Frontal cortex (tissue), 3 donors: ENCODE measurements at regions not wholly inside any gene's neighbourhood (a gene's known extent, or its start where the extent isn't known, plus 50 kb on each side); places are given as distances from the start of the nearest gene placed in this dataset.
"Not testable (repeated sequence)": the region's sequence is repeated elsewhere in the genome, so short reads cannot be mapped to it uniquely, and the experiment has no call there.

ENCODE experiments used
- DNase-seq, 2 donors: peaks; one replicate each; pipeline ENCODE4 v3.0.0; 2012; ENCODE audit warnings: low spot score in 2 of 2
- FAIRE-seq: peaks from 2 replicates; lab custom pipeline; 2012; peaks lifted over from hg19 to GRCh38; lab: Jason Lieb, UNC
- donor health status: control.
- donor health status: control.
- donor health status: control.

DNA sequence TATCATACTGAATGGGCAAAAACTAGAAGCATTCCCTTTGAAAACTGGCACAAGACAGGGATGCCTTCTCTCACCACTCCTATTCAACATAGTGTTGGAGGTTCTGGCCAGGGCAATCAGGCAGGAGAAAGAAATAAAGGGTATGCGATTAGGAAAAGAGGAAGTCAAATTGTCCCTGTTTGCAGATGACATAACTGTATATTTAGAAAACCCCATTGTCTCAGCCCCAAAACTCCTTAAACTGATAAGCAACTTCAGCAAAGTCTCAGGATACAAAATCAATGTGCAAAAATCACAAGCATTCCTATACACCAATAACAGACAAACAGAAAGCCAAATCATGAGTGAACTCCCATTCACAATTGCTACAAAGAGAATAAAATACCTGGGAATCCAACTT is 52.5 kb upstream of the CCDC71L start:
- DNase-seq, FAIRE-seq: not testable (repeated sequence)

DNA sequence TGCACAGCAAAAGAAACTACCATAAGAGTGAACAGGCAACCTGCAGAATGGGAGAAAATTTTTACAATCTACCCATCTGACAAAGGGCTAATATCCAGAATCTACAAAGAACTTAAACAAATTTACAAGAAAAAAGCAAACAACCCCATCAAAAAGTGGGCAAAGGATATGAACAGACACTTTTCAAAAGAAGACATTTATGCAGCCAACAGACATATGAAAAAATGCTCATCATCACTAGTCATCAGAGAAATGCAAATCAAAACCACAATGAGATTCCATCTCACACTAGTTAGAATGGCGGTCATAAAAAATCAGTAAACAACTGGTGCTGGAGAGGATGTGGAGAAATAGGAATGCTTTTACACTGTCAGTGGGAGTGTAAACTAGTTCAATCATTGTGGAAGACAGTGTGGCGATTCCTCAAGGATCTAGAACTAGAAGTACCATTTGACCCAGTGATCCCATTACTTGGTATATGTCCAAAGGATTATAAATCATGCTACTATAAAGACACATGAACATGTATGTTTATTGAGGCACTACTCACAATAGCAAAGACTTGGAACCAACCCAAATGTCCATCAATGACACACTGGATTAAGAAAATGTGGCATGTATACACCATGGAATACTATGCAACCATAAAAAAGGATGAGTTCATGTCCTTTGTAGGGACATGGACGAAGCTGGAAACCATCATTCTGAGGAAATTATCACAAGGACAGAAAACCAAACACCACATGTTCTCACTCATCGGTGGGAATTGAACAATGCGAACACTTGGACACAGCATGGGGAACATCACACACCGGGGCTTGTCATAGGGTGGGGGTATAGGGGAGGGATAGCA is 53.9 kb upstream of the CCDC71L start:
- FAIRE-seq, DNase-seq: not testable (repeated sequence)

DNA sequence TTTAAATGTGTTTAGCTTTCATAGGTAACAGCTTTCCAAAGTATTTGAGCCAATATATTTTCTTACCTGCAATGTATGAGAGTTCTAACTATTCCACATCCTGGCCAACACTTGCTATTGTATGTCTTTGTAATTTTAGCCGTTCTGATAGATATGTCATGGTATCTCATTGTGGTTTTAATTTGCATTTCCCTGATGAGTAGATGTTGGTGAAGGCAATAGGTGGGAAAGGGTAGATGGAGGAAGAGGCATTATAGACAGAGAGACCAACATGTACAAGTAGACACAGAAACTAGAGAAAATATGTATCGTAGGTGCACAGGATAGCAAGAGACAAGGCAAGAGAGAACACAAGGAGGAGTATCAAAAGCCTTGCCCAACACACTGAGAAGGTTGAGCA is 54.8 kb upstream of the CCDC71L start:
- no peak for DNase-seq
- no peak for FAIRE-seq

DNA sequence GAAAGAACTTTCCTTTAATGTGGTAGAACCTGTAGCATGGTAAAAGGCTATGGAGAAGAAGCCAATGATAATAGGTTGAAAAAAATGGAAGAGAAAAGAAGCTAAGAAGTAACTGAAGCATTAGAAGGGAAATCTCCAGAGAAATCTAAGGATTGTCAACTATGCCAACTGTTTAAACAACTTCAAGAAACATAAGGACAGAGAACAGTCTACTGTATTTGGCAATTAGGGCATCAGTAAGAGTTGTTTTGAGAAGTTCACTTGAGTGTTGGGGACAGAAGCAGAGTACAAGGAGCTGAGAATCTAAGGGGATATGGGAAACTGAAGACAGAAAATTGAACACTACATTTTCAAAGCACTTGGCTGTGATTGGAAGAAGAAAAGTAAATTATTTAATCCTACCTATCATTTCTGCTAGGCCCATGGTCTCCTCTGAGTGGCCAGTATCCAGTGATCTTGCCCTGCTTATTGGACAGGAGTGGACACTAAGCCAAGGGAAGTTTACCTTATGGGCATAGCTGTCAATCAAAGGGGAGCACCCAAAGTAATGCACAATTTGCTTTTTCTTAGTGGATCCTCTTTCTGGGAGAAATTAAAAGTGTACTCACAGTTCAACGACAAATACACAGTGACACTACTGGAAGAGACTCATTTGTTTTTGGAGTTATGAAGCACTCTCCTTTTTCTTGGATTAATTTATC is 56.4 kb upstream of the CCDC71L start:
- DNase-seq, result no peak
- FAIRE-seq, result no peak

DNA sequence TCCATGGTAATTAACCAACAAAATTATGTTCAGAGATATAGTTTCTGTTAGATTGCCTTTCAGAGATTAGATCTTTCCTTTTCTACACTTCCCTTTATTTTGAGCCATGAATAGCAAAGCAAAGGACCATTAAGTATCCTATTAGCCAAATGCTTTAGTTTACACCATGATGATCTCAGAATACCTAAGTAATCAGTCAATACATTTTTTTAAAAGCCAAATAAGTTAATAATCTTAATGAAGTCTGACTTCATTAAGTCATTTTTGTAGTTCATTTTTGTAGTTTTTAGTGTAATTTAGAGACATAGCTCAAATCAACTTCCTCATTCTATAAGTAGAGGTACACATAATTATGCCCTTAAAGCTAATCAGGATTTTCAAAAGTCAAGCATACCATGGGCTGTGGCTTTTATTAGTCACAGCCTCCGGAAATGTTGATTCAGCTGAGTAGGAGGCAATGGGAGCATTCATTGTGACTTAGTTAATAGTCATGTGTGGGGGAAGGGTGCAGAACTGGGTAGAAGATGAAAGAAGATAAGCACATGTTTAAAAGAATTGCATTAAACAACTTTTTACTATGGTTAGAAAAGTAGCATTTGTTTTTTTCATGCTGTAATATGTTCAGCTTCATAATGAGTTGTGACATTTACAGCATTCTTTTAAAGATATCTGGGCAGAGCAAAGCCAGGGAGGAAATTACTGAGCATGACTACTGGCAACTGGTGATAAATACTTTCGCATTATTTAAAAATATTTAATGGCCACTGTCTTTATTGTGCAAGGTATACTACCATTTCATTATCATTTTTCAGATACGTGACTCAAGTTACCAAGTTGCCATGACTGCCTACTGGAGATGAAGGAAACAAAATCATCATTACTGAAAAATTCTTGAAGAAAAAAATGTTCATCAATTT is 57.3 kb upstream of the CCDC71L start:
- DNase-seq (no peak), FAIRE-seq (no peak)

DNA sequence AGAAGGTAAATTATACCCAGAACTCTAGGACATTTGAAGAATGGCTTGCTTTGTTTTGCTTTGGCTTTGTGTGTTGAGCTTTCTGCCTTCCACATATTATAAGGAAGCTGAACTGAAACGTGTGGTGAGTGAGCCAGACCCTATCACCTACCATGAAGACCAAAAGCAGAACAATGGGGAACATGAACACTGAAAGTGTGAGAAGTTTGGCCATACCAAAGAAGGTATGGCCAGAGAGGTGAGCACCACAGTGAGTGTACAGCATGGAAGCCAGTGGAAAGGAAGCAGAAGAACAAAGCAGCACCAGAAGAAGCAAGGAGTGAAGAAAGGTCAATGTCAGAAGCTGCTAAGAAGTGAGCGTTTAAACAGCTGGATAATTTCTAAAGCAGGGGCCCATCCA is 59.7 kb upstream of the CCDC71L start:
- DNase-seq (no peak), FAIRE-seq (no peak)

DNA sequence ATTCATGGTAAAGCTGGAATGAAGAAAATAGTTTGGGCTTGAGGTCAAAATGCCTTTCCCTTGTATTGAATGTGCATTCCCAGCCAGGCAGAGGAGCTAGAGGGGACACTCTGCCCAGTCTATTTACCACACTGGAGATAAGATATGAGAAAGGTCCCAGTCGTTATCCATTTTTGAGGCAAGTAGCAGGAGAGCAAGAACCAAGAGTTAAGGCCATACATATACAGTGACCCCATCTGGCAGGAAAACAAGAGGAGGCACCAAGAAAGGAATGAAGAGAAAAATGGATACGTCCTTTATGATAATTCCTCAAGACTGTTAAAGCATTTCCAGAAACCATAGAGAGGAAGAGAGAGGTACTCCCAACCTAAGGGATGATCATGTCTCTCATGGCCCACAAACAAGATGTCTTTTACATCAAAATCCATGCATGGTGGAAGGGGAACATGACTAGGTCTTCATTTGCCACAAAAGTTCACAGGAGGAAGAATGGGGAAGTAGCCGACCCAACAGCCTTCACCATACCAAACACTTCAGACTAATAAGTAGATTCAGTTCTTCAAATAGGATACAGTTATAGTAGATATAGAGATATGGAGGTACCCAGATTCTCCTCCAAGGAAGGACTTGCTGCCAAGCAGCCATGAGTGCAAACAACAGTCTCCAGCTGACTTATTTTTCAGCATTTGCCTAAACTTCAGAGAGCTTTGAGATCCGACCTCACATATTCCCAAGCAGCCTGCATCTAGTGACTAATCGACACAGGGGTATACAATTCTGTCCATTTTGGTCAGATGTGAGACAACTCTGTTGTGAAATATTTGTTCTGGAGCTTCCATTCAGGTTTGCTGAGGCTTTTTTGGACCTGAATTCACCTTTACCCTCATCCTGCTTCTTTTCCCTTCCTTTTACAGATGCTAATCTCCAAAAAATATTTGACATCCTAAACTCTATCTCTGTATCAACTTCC is 61.1 kb upstream of the CCDC71L start:
- no peak for DNase-seq
- FAIRE-seq, result no peak

DNA sequence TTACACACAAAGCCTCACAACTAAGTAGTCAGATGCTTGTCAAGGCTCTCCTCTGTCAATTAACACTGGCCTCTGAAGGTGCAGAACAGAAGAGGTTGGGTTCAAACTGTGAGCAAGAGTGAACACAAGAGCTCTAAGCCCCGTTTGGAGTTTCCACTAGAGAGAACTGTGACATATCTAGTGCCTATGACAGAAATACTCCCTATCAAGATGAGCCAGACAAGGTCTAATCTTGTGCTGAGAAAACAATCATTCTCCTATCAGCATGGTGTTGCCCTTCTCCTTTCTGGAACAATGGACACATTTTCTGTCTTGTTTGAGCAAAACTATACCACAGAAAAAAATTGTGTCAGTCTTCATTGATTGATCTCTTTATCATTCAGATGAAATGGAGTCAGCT is 62.4 kb upstream of the CCDC71L start:
- no peak for FAIRE-seq
- DNase-seq, result no peak

DNA sequence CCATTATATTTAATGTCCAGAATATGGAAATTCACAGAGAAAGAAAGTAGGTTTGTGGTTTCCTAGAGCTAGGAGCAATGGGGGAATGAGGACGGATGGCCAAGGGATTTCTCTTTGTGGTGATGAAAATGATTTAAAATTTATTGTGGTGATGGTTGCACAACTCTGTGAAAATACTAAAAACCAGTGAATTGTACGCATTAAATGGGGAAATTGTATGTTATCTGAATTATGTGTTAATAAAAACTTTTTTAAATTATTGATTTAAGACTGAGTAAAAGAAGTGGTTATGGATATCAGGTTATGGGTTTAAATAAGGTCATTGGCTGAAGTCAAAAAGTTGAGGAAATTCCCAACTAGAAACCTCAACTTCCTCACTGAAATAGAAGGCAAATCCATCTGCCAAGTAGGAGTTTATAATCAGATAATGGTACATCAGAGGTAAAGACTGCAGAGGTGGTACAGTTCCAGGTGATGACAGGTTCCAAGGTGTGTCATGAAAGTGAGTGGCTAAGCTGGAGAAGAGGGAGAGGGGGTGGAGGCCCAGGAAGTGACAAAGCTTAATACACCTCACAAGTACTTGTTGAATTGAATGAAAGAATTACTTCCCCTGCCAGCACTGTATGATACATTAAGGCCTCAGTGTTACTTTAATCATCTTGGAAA is 68.9 kb upstream of the CCDC71L start:
- FAIRE-seq, result no peak
- no peak for DNase-seq

DNA sequence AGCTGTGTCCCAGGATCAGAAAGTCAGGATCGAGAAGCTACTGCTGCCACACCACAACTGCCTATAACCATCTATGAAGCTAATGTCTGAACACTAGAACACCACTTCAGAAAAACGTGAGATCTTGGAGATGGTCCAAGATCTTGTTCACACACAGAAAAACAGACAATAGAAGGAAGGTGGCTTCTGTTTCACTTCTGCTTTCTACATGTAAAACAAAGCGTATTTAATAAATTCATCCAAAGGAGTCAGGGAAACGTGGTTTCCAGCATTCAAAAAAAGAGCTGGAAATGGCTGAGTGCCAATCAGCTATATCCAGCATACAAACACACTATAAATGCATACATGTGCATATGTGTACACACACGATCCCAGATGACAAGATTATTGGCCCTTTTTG is 70.2 kb upstream of the CCDC71L start:
- DNase-seq, result no peak

DNA sequence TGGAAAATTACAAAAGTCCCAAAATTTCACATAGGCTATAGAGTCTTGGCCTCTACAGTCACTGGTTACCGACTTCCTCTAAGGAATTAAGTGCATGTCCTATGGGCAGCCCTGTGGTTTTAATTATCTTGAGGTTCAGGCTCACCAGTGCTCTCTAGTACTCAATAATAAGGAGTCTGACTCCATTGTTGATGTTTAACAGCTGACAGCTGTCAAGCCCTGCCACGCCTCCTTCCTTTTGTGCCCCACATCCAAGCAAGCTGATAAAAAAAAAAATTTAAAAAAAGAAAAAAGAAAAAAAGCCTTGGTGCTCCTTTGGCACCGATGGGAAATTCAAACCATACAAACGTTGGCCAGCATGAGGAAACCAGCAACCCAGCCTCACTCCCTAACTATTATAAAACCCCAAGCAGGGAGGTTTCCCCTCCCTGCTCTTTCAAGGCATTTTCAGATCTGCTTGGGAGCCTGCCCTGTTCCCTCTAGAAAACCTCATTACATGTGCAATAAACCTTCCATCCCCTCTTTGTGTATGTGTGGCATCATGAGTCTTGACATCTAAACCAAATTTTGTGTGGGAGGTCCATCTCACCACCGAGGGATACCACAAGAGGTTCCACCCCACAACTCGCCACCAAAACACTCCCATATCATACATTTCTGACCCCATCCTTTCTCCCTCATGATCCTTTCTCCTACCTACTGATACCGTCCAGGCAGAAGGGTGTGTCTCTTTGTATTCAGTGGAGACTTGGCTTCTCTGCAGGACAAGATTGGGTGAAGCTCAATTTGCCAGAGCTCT is 70.9 kb upstream of the CCDC71L start:
- DNase-seq (no peak), FAIRE-seq (no peak)

More for the DNA sequence above, 70.2 kb upstream of the CCDC71L start:
- no peak for FAIRE-seq

DNA sequence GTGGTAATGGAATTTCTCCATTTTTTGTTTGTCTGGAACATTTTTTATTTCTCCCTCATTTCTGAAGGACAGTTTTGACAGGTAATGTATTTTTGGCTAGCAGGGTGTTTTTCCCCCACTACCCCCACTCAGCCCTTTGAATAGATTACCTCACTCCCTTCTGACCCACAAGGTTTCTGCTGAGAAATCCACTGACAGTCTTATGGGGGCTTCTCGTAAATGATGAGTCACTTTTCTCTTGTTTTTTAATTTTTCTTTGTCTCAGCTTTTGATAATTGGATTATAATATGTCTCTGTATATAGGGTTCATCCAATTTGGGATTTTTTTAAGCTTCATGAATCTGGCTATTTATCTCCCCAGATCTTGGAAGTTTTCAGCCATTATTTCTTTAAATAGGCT is 74.7 kb upstream of the CCDC71L start:
- DNase-seq, result no peak
- no peak for FAIRE-seq

DNA sequence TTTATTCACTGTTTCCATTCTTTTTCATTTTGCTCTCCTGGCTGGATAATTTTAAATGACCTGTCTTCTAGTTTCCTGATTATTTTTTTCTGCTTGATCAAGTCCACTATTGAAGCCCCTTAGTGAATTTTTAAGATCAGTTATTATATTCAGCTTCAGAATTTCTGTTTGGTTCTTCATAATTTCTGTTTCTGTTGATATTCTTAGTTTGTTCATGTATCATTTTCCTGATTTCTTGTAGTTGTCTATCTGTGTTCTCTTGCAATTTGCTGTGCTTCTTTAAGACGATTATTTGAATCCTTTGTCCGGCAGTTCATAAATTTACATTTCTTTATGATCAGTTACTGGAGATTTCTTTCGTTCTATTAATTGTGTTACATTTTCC is 75.2 kb upstream of the CCDC71L start:
- FAIRE-seq (no peak), DNase-seq (no peak)

DNA sequence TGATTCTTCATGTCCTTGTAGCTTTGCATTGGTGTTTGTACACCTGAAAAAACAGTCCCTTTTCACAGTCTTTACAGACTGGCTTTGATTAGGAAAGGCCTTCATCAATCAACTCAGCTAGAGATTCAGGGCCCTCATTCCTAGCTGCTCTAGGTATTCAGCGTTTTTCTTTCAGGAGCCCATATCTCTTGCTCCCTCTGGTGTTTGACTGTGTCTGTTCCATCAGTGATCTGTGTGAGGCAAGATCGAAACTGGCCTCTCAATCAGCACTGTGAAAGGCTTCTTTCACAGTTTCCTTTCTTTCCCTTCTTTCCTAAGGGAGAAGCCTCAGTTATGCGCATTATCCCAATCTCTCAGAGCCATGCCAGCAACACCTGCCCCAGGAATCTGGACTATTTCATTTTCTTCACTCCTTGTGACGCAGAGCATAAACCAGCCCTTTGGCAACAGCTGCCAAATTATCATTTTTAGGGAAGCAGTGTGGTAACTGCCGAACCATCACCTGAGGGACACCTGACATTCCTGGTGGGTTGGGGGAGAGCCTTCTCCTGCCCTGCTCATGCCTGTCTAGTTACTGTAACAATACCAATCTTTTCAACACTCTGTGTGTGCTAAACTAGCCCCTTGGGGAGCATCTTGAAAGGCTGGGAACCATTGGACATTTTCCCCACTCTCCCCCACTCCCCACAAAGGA is 75.7 kb upstream of the CCDC71L start:
- FAIRE-seq (no peak), DNase-seq (no peak)

DNA sequence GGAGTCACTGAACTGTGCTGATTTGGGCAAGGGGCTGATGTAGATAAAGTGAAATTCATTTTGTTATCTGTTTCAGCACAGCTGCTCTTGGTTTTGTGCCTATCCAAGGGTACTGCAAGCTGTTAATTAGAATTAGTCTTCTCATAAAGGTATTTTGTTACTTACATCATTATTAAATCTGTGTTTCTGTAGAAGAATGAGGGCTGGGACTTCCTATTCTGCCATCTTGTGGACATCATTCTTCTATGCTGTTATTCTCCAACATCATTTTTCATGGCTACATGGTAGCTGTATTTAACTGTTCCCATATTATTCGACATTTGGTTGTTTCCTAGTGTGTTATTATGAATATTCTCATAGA is 76.2 kb upstream of the CCDC71L start:
- FAIRE-seq, result no peak
- DNase-seq, result no peak

DNA sequence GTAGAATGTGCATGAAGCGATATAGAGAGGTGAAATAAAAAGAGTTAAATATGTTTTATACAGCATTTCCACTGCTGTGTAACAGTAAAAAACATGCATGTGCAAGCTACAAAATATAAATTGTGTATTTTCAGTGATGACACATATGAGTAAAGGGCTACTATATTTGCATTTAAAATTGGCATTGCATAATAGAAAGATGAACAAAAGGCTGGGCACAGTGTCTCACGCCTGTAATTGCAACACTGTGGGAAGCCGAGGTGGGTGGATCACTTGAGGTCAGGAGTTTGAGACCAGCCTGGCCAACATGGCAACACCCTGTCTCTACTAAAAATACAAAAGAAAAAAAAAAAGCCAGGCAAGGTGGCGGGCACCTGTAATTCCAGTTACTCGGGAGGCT is 79.8 kb upstream of the CCDC71L start:
- DNase-seq, result no peak
- no peak for FAIRE-seq

DNA sequence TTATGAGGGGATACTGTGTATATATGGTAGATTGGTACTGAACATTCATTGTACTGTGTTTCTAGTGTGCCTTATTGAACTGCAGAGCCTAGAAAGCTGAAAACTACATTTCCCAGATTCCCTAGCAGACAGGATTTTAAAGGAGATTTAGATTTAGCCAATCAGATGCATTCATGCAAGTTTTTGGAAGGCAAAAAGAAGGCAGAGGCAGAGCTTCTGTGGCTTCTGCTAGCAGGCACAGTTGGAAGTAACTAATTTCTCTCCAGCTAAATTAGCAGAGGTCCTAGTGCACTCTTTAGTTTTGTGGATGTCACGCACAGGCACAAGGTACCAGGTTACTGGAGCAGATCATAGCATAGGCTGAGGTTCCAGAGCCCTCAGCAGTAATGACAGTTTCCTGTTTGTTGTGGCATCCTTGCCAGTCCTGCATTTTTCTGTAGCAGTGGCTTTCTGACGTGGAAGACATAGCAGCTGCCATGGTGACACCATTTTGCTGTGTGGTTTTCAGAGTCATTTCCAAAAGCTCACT is 83.7 kb upstream of the CCDC71L start:
- no peak for DNase-seq
- no peak for FAIRE-seq
